ENCODE measurements at regions not wholly inside any gene's neighbourhood (a gene's known extent, or its start where the extent isn't known, plus 50 kb on each side); places are given as distances from the start of the nearest gene placed in this dataset.

DNA sequence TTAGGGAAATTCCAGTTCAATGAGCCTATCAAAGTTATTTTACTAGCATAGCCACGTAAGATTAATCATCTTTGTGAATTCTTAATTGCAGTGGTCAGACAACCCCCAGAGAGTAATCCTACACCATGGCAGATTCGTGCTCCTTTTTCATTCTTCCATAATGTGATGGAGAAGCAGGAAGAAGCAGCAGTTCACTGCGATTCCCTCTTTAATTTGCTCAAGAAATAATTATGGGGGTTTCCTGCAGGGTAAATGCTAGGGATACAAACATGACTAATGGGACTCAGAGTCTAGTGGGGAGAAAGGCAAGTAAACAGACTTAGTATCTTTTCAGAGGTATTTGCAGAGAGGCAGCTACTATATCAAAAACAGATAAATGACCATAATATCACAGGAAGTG, 175.8 kb upstream of the HNRNPA3 start (continued):
- TF ChIP-seq REL (CRISPR knock-in tag; conservative IDR thresholded peaks at IDR 0.05) (no peak), ZNF562 (CRISPR knock-in tag; IDR thresholded peaks at IDR 0.05; ENCODE audit: borderline replicate concordance) (no peak), DMAP1 (CRISPR knock-in tag; IDR thresholded peaks at IDR 0.05) (no peak), ZMYM3 (CRISPR knock-in tag; IDR thresholded peaks at IDR 0.05) (no peak)
- TF ChIP-seq, protein P1, sequence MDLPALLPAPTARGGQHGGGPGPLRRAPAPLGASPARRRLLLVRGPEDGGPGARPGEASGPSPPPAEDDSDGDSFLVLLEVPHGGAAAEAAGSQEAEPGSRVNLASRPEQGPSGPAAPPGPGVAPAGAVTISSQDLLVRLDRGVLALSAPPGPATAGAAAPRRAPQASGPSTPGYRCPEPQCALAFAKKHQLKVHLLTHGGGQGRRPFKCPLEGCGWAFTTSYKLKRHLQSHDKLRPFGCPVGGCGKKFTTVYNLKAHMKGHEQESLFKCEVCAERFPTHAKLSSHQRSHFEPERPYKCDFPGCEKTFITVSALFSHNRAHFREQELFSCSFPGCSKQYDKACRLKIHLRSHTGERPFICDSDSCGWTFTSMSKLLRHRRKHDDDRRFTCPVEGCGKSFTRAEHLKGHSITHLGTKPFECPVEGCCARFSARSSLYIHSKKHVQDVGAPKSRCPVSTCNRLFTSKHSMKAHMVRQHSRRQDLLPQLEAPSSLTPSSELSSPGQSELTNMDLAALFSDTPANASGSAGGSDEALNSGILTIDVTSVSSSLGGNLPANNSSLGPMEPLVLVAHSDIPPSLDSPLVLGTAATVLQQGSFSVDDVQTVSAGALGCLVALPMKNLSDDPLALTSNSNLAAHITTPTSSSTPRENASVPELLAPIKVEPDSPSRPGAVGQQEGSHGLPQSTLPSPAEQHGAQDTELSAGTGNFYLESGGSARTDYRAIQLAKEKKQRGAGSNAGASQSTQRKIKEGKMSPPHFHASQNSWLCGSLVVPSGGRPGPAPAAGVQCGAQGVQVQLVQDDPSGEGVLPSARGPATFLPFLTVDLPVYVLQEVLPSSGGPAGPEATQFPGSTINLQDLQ (CRISPR knock-in tag; IDR thresholded peaks at IDR 0.05): no peak

DNA sequence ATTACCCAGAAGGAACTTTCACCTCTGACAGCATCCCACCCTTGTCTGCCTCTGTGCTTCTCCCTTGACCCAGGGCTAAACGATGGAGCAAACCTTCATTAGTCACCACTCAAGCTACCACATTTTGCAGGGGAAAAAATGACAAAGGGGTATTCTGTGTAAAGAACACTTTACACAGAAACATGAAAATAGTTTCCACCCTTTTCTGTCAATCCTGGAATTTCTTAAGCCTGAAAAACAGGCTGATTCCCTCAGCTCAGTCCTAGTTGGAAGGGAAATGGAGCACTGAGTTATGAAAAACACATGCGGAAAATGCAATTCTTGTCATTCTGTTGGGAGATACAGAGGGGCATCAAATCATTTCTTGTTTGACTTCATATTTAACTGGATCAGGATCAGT, 175.0 kb upstream of the HNRNPA3 start:
- no peak for TF ChIP-seq U2AF1 (optimal IDR thresholded peaks at IDR 0.05; ENCODE audit: low read depth, low read length)
- no peak for TF ChIP-seq ZMYM4 (CRISPR knock-in tag; IDR thresholded peaks at IDR 0.05)
- no peak for TF ChIP-seq NCOR1 (IDR thresholded peaks at IDR 0.05; ENCODE audit: borderline replicate concordance, low read length)
- no peak for TF ChIP-seq CREM (IDR thresholded peaks at IDR 0.05)
- no peak for TF ChIP-seq CREM (CRISPR knock-in tag; IDR thresholded peaks at IDR 0.05)
- TF ChIP-seq DMAP1 (CRISPR knock-in tag; IDR thresholded peaks at IDR 0.05): no peak
- no peak for TF ChIP-seq ZNF33B (CRISPR knock-in tag; IDR thresholded peaks at IDR 0.05)
- DNase-seq (ENCODE audit: low spot score) (no peak), FAIRE-seq (no peak), ATAC-seq (no peak)
- H4K20me1 ChIP-seq (ENCODE audit: insufficient read depth, low read length): no peaks in the 10 kb centered on the region
- no peaks in the 10 kb centered on the region for H3K79me2 ChIP-seq (ENCODE audit: insufficient read depth, low read length)
- H2AFZ ChIP-seq (ENCODE audit: low read length): no peak overlapping the region
- intact Hi-C loops (cut with micrococcal nuclease; ENCODE audit: unreplicated experiment) (no loop called here), in situ Hi-C loops (cut with HindIII; ENCODE audit: extremely low pct_ligation_motif_present, low pct_unique_long_range_greater_than_20kb) (no loop called here)
- BruUV-seq (replicated peaks): no TSS peak
- H3K4me1 ChIP-seq (ENCODE audit: insufficient read depth, low read length): no peaks in the 10 kb centered on the region
- peaks cover 1 to 29% of the 10 kb centered on the region in 2 experiments; a peak in 4 of 5 replicates for H3K27me3 ChIP-seq (ENCODE audit: control insufficient read depth in 1 of 2, insufficient read depth in 2 of 2, low read length in 2 of 2)
- POLR2A ChIA-PET: no interaction called here
- CTCF ChIA-PET (ENCODE audit: low intra/inter-chr PET ratio, low total read pairs): no interaction called here
- no peaks in the 10 kb centered on the region for H3K36me3 ChIP-seq (replicated peaks in 1 of 2; ENCODE audit: control insufficient read depth in 1 of 2, insufficient read depth in 2 of 2, low read length in 2 of 2)
- H3K4me3 ChIP-seq (replicated peaks in 1 of 3; ENCODE audit: insufficient read depth in 1 of 3, low read depth in 2 of 3, low read length in 3 of 3): no peak overlapping the region
- no peaks in the 10 kb centered on the region for H3K9me3 ChIP-seq (ENCODE audit: low read length)
- no peak overlapping the region for H3K9ac ChIP-seq (ENCODE audit: insufficient read depth, low read depth, low read length)
- H3K27ac ChIP-seq (ENCODE audit: extremely low read length, insufficient read depth, low read length): no peak overlapping the region
- WGBS (ENCODE audit: low lambda C conversion rate): 8% methylated on average over 2 of the region's 2 CpGs
- no peak overlapping the region for H3K4me2 ChIP-seq (ENCODE audit: low read depth, low read length)

Data from HepG2 (cell line).